Colonic mucosa (tissue), 4 donors: ENCODE measurements at regions not wholly inside any gene's neighbourhood (a gene's known extent, or its start where the extent isn't known, plus 50 kb on each side); places are given as distances from the start of the nearest gene placed in this dataset.

ENCODE experiments used
- DNase-seq: peaks from one replicate; pipeline ENCODE4 v3.0.0-alpha.2; 2020
- H3K27ac ChIP-seq: fragments of 200-600 bp; one replicate; pipeline ENCODE4 v1.8.0; 2021
- H3K27me3 ChIP-seq: fragments of 200-600 bp; one replicate; pipeline ENCODE4 v1.8.0; 2021
- H3K36me3 ChIP-seq: fragments of 200-600 bp; one replicate; pipeline ENCODE4 v1.8.0; 2021
- H3K4me1 ChIP-seq: fragments of 200-600 bp; one replicate; pipeline ENCODE4 v1.8.0; 2021; ENCODE audit warnings: mild to moderate bottlenecking
- H3K4me3 ChIP-seq: fragments of 200-600 bp; one replicate; pipeline ENCODE4 v1.8.0; 2021
- H3K9ac ChIP-seq, 2 donors: one replicate each; pipeline ENCODE4 v1.7.0; 2013; ENCODE audit warnings: control low read depth in 2 of 2, low read depth in 2 of 2, low read length in 2 of 2
- H3K9me3 ChIP-seq: fragments of 200-600 bp; one replicate; pipeline ENCODE4 v1.8.0; 2021
- CTCF ChIP-seq: fragments of 200-600 bp; IDR thresholded peaks from one replicate; pipeline ENCODE4 v1.8.0; 2022; ENCODE audit warnings: antibody characterized with exemption, mild to moderate bottlenecking
- intact Hi-C: fragments of 100-400 bp; cut with DNase I; formaldehyde crosslinking; loops from one replicate; pipeline ENCODE4 v1.14.1; 2022
- donor health status: healthy.
- donor health status: DM: no; HTN: no; CAD: no.
- donor health status: DM: no; HTN: no; CAD: no.

DNA sequence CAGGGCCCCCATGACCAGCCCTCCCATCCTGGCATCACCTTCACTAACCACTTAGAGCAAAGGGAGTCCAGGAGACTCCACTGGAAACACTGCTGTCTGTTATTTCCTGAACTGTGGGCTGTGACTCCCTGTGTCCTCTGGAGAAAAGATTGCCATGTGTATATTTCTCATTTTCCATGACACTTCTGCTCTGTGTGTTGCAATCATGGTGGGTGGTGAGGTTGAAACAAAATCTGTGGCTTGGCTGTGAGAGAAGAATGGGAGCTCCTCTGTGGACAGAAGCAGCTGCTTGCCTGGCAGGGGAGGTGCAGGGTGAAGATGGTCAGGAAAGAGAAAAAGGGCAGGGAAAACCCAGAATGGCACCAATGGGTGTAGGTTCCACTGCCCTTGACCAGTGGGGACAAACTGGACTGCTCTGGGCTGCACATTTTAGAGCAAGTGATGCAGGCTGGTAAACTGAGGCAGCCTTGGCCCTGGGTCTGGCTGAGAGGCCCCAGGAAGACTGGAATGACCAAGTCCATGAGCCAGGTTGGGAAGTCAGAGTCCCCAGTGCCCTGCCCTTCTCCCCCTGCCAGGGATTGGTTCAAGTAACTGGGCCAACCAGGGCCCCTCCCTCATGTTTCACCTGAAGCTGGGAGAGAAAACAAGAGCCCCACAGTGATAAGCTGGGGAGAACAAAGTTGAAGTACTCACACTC lies 314.3 kb downstream of the C16orf95 start:
- Histone ChIP-seq H3K9ac (no peak overlapping the region), H3K4me3 (no peak overlapping the region), H3K27me3 (no peaks in the 10 kb centered on the region), H3K36me3 (no peaks in the 10 kb centered on the region), H3K27ac (no peak overlapping the region), H3K9me3 (no peaks in the 10 kb centered on the region), H3K4me1 (no peaks in the 10 kb centered on the region)
- intact Hi-C loops: no loop called here
- no peak for TF ChIP-seq CTCF
- DNase-seq: no peak

DNA sequence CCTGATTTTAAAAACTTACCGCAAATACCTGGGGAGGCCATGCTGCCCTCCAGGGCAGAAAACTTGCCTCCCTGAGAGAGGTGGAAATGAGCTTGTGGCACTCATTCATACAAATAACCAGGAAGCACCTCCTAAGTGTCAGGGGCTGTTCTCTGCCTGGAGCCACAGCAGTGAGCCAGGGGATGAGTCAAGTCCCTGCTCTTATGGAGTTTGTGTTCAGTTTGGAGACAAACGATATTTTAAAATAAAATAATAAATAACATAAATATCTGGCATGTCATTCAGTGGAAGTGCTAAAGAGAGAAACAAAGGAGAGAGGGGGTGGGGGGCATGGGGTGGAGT lies 313.8 kb downstream of the C16orf95 start:
- no peaks in the 10 kb centered on the region for H3K27me3 ChIP-seq
- no peaks in the 10 kb centered on the region for H3K4me1 ChIP-seq
- H3K9ac ChIP-seq: no peak overlapping the region
- H3K4me3 ChIP-seq: no peak overlapping the region
- intact Hi-C loops: no loop called here
- DNase-seq: no peak
- H3K36me3 ChIP-seq: no peaks in the 10 kb centered on the region
- H3K9me3 ChIP-seq: no peaks in the 10 kb centered on the region
- no peak overlapping the region for H3K27ac ChIP-seq
- no peak for TF ChIP-seq CTCF

DNA sequence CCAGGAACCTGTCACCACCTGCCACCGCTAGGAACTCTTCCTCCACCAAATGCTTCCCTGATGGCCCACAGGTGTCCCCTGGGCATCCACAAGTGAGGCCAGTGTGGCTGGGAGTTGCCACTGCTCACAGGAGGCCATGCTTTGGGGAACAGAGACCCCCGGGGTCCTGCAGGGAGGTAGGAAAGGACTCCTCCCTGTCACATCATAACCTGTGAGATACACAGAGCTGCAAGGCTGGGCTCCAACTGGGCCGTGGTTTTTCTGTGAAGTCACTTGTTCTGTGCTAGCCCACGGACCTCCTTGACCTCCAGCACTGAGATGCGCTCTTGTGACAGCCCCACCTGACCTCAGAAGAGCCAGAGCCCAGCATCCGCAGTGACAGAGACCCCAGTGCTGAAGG lies 311.2 kb downstream of the C16orf95 start:
- TF ChIP-seq CTCF: no peak
- Histone ChIP-seq H3K4me3 (no peak overlapping the region), H3K27me3 (no peaks in the 10 kb centered on the region), H3K4me1 (no peaks in the 10 kb centered on the region), H3K9ac (no peak overlapping the region), H3K36me3 (no peaks in the 10 kb centered on the region), H3K9me3 (no peaks in the 10 kb centered on the region), H3K27ac (no peak overlapping the region)
- DNase-seq: no peak
- intact Hi-C loops: no loop called here

DNA sequence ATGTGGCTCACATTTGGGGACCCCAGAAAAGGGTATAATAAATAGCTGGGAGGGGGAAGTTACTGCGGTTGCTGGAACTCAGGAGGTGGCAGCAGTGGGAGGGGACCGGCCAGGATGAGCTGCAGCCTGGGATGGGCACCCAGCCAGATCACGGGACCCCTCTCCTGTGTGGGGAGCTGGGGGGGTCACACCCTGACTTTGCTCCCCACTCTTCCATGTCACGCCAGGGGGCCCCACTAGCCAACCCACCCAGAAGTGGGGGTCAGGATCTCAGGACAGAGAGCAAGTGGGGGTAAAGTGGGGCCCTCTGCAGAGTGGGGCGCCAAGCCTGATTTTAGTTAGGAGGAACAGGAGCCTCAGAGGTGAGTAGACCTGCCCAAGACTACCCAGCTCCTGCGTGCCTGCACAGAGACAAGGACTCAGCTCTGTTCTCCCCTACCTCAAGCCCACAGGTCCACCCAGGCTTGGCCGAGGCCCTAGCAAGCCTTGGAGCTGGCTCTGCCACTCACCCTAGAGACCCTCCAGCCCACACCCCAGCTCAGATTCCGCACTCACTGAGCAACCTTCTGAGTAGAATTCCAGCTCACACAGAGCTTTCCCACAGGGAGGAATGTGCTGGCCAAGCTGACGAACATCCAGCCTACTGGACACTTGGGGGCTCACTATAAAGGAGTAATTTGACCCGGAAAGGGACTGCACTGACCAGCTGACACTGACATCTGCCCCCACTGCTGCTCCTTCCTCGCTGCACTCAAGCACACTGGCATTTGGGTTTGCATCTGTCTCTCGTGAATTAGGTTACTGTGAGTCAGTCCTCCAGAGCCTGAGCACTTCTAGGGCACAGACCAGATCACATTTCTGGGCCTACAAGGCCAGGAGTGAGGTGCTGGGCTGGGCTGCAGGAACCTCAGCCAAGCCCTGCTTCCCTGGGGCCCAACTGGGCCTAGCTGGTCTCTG lies 310.1 kb downstream of the C16orf95 start:
- intact Hi-C loops: no loop called here
- no peak for DNase-seq
- no peak overlapping the region for H3K4me3 ChIP-seq
- no peaks in the 10 kb centered on the region for H3K27me3 ChIP-seq
- H3K36me3 ChIP-seq: no peaks in the 10 kb centered on the region
- no peak for TF ChIP-seq CTCF
- no peaks in the 10 kb centered on the region for H3K9me3 ChIP-seq
- H3K4me1 ChIP-seq: no peaks in the 10 kb centered on the region
- H3K9ac ChIP-seq: no peak overlapping the region
- H3K27ac ChIP-seq: no peak overlapping the region

GRCh38 chr16:87007907-87008306 lies 309.3 kb downstream of the C16orf95 start:
- Histone ChIP-seq H3K4me3 (no peak overlapping the region), H3K36me3 (no peaks in the 10 kb centered on the region), H3K27me3 (no peaks in the 10 kb centered on the region), H3K4me1 (no peaks in the 10 kb centered on the region), H3K27ac (no peak overlapping the region), H3K9ac (no peak overlapping the region), H3K9me3 (no peaks in the 10 kb centered on the region)
- intact Hi-C loops: no loop called here
- no peak for DNase-seq
- TF ChIP-seq CTCF: no peak
